IPS-18c (cell line): ENCODE measurements at regions not wholly inside any gene's neighbourhood (a gene's known extent, or its start where the extent isn't known, plus 50 kb on each side); places are given as distances from the start of the nearest gene placed in this dataset.

Source experiments
- H3K4me3 ChIP-seq: 2 replicates; pipeline ENCODE4 v1.7.0; 2013; ENCODE audit warnings: low read depth, mild to moderate bottlenecking, low read length, moderate library complexity; ENCODE audit not compliant: insufficient read depth
- H3K9me3 ChIP-seq: one replicate; pipeline ENCODE4 v1.6.1; 2013; ENCODE audit warnings: mild to moderate bottlenecking, low read length, moderate library complexity; ENCODE audit not compliant: control insufficient read depth, insufficient read depth

GRCh38 chr2:21644266-21644665, 520.5 kb downstream of the TDRD15 start:
- H3K4me3 ChIP-seq = no peak overlapping the region
- no peaks in the 10 kb centered on the region for H3K9me3 ChIP-seq

GRCh38 chr2:21646345-21646744, 522.6 kb downstream of the TDRD15 start:
- no peak overlapping the region for H3K4me3 ChIP-seq
- H3K9me3 ChIP-seq = no peaks in the 10 kb centered on the region

- Histone ChIP-seq H3K9me3 (no peaks in the 10 kb centered on the region), H3K4me3 (no peak overlapping the region)
Observed at GRCh38 chr2:21650569-21650968, 526.8 kb downstream of the TDRD15 start.

- Histone ChIP-seq H3K4me3 (no peak overlapping the region), H3K9me3 (no peaks in the 10 kb centered on the region)
Observed at GRCh38 chr2:21655136-21655535, 531.4 kb downstream of the TDRD15 start.

- no peak overlapping the region for H3K4me3 ChIP-seq
Observed at GRCh38 chr2:21656330-21657075, 532.7 kb downstream of the TDRD15 start.

GRCh38 chr2:21657445-21657844, 533.7 kb downstream of the TDRD15 start:
- Histone ChIP-seq H3K9me3 (no peaks in the 10 kb centered on the region), H3K4me3 (no peak overlapping the region)

More at GRCh38 chr2:21656330-21657075, 532.7 kb downstream of the TDRD15 start:
- H3K9me3 ChIP-seq = no peaks in the 10 kb centered on the region

- Histone ChIP-seq H3K9me3 (no peaks in the 10 kb centered on the region), H3K4me3 (no peak overlapping the region)
Observed at GRCh38 chr2:21658269-21658668, 534.5 kb downstream of the TDRD15 start.

GRCh38 chr2:21658907-21659477, 535.2 kb downstream of the TDRD15 start:
- Histone ChIP-seq H3K9me3 (no peaks in the 10 kb centered on the region), H3K4me3 (no peak overlapping the region)

GRCh38 chr2:21664083-21664482, 540.3 kb downstream of the TDRD15 start:
- H3K9me3 ChIP-seq = no peaks in the 10 kb centered on the region
- H3K4me3 ChIP-seq = no peak overlapping the region

- H3K9me3 ChIP-seq = no peaks in the 10 kb centered on the region
- H3K4me3 ChIP-seq = no peak overlapping the region
Observed at GRCh38 chr2:21667638-21668037, 543.9 kb downstream of the TDRD15 start.

- no peak overlapping the region for H3K4me3 ChIP-seq
- no peaks in the 10 kb centered on the region for H3K9me3 ChIP-seq
Observed at GRCh38 chr2:21668078-21668710, 544.4 kb downstream of the TDRD15 start.

- Histone ChIP-seq H3K4me3 (no peak overlapping the region), H3K9me3 (no peaks in the 10 kb centered on the region)
Observed at GRCh38 chr2:21676041-21676440, 552.3 kb downstream of the TDRD15 start.

- Histone ChIP-seq H3K4me3 (no peak overlapping the region), H3K9me3 (no peaks in the 10 kb centered on the region)
Observed at GRCh38 chr2:21676676-21677075, 552.9 kb downstream of the TDRD15 start.

GRCh38 chr2:21683838-21684237, 560.1 kb downstream of the TDRD15 start:
- H3K4me3 ChIP-seq = no peak overlapping the region
- no peaks in the 10 kb centered on the region for H3K9me3 ChIP-seq

GRCh38 chr2:21687589-21687988, 563.8 kb downstream of the TDRD15 start:
- no peak overlapping the region for H3K4me3 ChIP-seq
- H3K9me3 ChIP-seq = no peaks in the 10 kb centered on the region

- H3K4me3 ChIP-seq = no peak overlapping the region
- no peaks in the 10 kb centered on the region for H3K9me3 ChIP-seq
Observed at GRCh38 chr2:21690005-21690404, 566.2 kb downstream of the TDRD15 start.

- H3K4me3 ChIP-seq = no peak overlapping the region
- no peaks in the 10 kb centered on the region for H3K9me3 ChIP-seq
Observed at GRCh38 chr2:21693081-21693480, 569.3 kb downstream of the TDRD15 start.
